Tibial artery (tissue), 4 donors: ENCODE measurements at regions not wholly inside any gene's neighbourhood (a gene's known extent, or its start where the extent isn't known, plus 50 kb on each side); places are given as distances from the start of the nearest gene placed in this dataset.
A peak's percentile ranks its signal among the peaks of the same experiment; 100 is the strongest.
"Not testable (repeated sequence)": the region's sequence is repeated elsewhere in the genome, so short reads cannot be mapped to it uniquely, and the experiment has no call there.

Experiments
- DNase-seq, 2 donors: peaks; one replicate each; pipeline ENCODE4 v3.0.0-alpha.2; 2019
- H3K27ac ChIP-seq, 2 donors: fragments of 200-600 bp; sonication (generic) in 1 of 2; 1 replicate in 1 of 2; 2 replicates in 1 of 2; pipeline ENCODE4 v1.5.1; 2018 to 2019; ENCODE audit warnings: mild to moderate bottlenecking in 1 of 2
- H3K27me3 ChIP-seq, 2 donors: fragments of 200-600 bp; sonication (generic) in 1 of 2; one replicate each; pipeline versions ENCODE4 v1.5.1 to v1.6.0; 2016 to 2019
- H3K36me3 ChIP-seq, 3 donors: fragments of 200-600 bp; sonication (generic) in 2 of 3; one replicate each; pipeline ENCODE4 v1.5.1; 2016 to 2019; ENCODE audit warnings: mild to moderate bottlenecking in 2 of 3
- H3K4me1 ChIP-seq, 4 donors: fragments of 200-600 bp; sonication (generic) in 2 of 4; 1 replicate in 3 of 4; 2 replicates in 1 of 4; pipeline ENCODE4 v1.5.1; 2016 to 2019
- H3K4me3 ChIP-seq, 2 donors: fragments of 200-600 bp; sonication (generic) in 1 of 2; 1 replicate in 1 of 2; 2 replicates in 1 of 2; pipeline ENCODE4 v1.5.1; 2018 to 2019; ENCODE audit warnings: mild to moderate bottlenecking in 2 of 2
- H3K9me3 ChIP-seq, 3 donors: fragments of 200-600 bp; sonication (generic) in 1 of 3; one replicate each; pipeline ENCODE4 v1.5.1; 2016 to 2019
- intact Hi-C: fragments of 100-400 bp; cut with DNase I; formaldehyde crosslinking; loops from one replicate; pipeline ENCODE4 v1.15.0; 2023; ENCODE audit warnings: low total_unique reads

DNA sequence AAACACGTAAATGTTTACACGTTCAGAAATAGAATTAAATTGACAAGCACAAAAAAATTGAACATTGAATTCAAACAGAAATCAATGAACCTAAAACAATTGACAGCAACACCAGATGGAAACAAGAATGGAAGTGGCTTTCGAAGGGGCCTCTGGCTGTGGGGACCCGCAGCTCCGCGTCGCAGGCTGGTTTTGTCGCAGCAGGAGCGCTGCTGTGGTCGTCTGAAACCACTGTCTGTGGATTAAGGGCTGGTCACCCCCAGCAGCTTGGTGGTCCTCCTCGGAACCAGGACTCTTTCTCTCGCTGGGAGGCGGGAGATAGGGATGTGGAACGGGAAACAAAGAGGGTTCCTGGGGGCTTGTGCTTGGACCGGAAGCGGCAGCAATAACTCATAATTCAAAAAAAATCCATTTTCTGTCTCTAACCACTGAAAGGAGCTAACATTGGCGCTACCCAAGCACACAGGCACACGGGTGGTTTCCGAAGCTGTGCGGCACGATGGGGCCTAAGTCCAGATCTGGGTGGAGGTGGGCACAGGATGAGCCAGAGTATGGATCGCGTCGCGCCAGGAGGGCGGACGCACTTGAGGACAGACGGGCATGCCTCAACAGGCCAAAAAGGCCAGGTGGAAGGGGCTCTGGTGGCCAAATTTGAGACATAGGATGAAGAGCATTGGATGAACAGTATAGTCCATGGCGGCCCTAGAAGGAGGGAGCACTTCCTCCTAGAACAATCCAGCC, 346.0 kb downstream of the CNTNAP3B start:
- DNase-seq, H3K27me3 ChIP-seq, H3K27ac ChIP-seq, H3K9me3 ChIP-seq, H3K36me3 ChIP-seq, H3K4me1 ChIP-seq, H3K4me3 ChIP-seq, intact Hi-C loops: not testable (repeated sequence)

DNA sequence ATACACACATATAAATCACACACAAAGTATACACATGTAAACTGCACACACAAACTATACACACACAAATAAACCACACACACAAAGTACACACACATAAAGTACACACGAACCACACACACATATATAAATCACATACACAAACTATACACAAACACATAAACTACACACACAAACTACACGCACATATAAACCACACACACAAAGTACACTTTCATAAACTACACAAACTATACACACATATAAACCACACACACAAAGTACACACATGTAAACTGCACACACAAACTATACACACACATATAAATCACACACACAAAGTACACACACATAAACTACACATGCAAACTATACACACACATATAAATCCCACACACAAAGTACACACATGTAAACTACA, 347.3 kb downstream of the CNTNAP3B start:
- H3K36me3 ChIP-seq, H3K4me3 ChIP-seq, H3K27ac ChIP-seq, H3K4me1 ChIP-seq, DNase-seq, H3K27me3 ChIP-seq, intact Hi-C loops, H3K9me3 ChIP-seq: not testable (repeated sequence)

GRCh38 chr9:41779897-41780406, 349.3 kb downstream of the CNTNAP3B start:
- H3K36me3 ChIP-seq, DNase-seq, H3K27ac ChIP-seq, intact Hi-C loops, H3K4me3 ChIP-seq, H3K27me3 ChIP-seq, H3K4me1 ChIP-seq, H3K9me3 ChIP-seq: not testable (repeated sequence)

DNA sequence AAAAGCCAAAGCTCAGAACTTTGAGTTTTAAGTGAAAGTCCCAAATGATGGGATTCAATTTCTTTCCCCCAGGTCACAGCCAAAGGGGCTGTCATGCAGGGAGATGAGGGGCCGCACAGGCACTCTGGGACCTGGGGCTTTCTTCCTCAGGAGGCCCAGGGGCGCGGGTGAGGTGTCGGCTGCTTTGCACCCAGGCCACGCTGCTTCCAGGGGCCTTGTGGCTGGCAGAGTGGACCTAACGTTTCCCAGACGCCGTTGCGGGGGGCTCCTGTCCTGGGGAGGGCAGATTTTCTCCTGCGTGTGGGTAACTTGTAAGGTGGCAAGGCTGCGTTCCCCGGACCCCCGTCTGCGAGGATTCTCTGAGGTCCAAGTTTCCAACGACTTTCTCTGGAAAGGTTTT, 350.0 kb downstream of the CNTNAP3B start:
- intact Hi-C loops, H3K27ac ChIP-seq, H3K4me3 ChIP-seq, DNase-seq, H3K27me3 ChIP-seq, H3K4me1 ChIP-seq, H3K9me3 ChIP-seq, H3K36me3 ChIP-seq: not testable (repeated sequence)

- intact Hi-C loops, result not testable (repeated sequence)
Observed at GRCh38 chr9:41778535-41779071, 350.6 kb downstream of the CNTNAP3B start.

DNA sequence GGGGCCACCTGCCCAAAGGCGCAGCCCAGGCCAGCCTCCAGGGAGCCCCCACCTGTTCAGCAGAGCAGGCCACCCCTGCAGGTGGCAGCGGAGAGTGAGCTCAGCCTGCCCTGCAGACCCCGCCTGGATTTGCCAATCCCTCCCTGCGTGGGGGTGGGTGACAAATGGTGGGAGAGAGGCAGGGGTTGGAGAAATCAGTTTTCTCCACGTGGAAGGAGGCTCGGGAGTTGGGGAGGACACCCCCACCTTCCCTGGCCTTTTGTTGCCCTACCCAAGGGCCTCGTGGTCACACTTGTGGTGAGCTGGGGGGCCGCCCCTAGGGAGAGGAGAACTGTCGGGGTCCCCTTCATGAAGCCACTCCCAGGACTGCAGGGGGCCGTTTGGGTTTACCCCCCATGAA, 351.7 kb downstream of the CNTNAP3B start:
- DNase-seq, intact Hi-C loops: not testable (repeated sequence)

More at GRCh38 chr9:41778535-41779071, 350.6 kb downstream of the CNTNAP3B start:
- not testable (repeated sequence) for H3K27me3 ChIP-seq, H3K27ac ChIP-seq, H3K4me1 ChIP-seq, H3K4me3 ChIP-seq, H3K36me3 ChIP-seq, H3K9me3 ChIP-seq, DNase-seq

GRCh38 chr9:41772541-41772940, 356.7 kb downstream of the CNTNAP3B start:
- H3K27me3 ChIP-seq, H3K9me3 ChIP-seq, H3K36me3 ChIP-seq, H3K4me3 ChIP-seq, DNase-seq, H3K4me1 ChIP-seq, H3K27ac ChIP-seq, intact Hi-C loops: not testable (repeated sequence)

More for the DNA sequence above, 351.7 kb downstream of the CNTNAP3B start:
- not testable (repeated sequence) for H3K4me3 ChIP-seq, H3K4me1 ChIP-seq, H3K27me3 ChIP-seq, H3K27ac ChIP-seq, H3K36me3 ChIP-seq, H3K9me3 ChIP-seq

- H3K4me3 ChIP-seq, H3K9me3 ChIP-seq, H3K4me1 ChIP-seq, H3K27ac ChIP-seq, DNase-seq, intact Hi-C loops, H3K27me3 ChIP-seq, H3K36me3 ChIP-seq: not testable (repeated sequence)
Observed at GRCh38 chr9:41771693-41772092, 357.5 kb downstream of the CNTNAP3B start.

DNA sequence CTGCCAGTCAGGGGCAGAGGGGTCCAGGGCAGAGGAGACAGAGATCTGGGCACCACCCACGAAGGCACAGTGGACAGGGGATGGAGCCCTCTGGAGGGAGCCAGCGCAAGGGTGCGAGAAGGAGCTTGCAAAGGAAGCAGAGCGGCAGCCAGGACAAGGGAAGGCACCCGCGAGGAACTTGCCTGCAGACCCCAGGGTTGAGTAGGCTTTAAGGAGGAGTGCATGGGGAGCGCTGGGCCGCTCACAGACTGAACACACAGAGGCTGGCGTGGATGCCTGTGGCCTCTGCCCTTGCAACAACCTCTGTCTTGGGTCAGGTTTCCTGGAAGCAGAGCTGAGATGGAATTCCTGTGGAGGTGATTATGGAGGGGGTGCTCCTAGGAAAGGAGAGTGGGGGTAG, 374.4 kb downstream of the CNTNAP3B start:
- intact Hi-C loops, DNase-seq, H3K27me3 ChIP-seq, H3K4me1 ChIP-seq, H3K36me3 ChIP-seq, H3K9me3 ChIP-seq, H3K4me3 ChIP-seq, H3K27ac ChIP-seq: not testable (repeated sequence)

GRCh38 chr9:41754403-41754802, 374.8 kb downstream of the CNTNAP3B start:
- H3K36me3 ChIP-seq, H3K4me1 ChIP-seq, H3K27me3 ChIP-seq, H3K9me3 ChIP-seq, intact Hi-C loops, H3K27ac ChIP-seq, H3K4me3 ChIP-seq: not testable (repeated sequence)
- DNase-seq, result peak in 1 of 2 donors; percentile 57

DNA sequence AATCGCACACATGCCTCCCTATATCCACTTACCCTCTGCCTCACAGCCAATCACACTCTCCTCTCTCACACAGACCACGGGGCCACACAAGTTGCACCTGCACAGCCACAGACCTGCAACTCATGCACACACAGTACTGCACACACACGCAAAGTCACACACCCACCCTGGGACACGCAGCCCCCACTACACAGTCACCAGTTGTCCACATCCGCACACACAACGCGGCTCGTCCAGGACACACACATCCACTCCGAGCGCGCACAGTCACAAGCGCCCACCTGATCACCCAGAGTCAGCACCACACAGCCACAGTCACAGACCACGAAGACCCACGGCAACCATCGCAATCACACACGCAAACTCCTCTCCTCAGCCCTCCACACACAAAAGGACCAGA, 387.3 kb downstream of the CNTNAP3B start:
- H3K36me3 ChIP-seq, intact Hi-C loops, H3K4me1 ChIP-seq, H3K27me3 ChIP-seq, DNase-seq, H3K9me3 ChIP-seq, H3K4me3 ChIP-seq, H3K27ac ChIP-seq: not testable (repeated sequence)

DNA sequence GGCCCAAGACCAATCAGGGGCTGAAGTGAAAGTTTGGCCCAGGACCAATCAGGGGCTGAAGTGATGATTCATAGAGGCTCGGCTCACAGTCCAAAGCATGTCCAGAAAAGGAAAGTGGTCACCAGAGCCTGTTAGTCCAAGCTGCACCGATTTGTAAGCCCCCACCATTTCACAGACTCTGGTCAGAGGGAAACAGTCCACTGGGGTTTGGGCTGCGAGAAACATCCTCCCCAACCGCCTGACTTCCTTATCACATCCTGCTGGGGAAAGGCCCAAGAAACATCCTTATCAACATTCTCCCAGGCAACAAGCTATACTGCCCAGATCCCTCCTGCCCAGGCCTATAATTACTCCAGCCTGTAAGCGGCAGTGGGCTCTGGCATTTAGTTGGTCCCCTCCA, 388.1 kb downstream of the CNTNAP3B start:
- Histone ChIP-seq H3K4me3 (peak overlapping the region in 1 of 2 donors; percentile 16), H3K27ac (peak overlapping the region in 1 of 2 donors; percentile 51)
- intact Hi-C loops, H3K4me1 ChIP-seq, H3K9me3 ChIP-seq, H3K27me3 ChIP-seq, H3K36me3 ChIP-seq: not testable (repeated sequence)
- peak; percentile 56 to 69 for DNase-seq

- intact Hi-C loops, H3K9me3 ChIP-seq, H3K27me3 ChIP-seq, H3K27ac ChIP-seq, H3K36me3 ChIP-seq, H3K4me1 ChIP-seq, H3K4me3 ChIP-seq, DNase-seq: not testable (repeated sequence)
Observed at GRCh38 chr9:41738681-41739080, 390.5 kb downstream of the CNTNAP3B start.

DNA sequence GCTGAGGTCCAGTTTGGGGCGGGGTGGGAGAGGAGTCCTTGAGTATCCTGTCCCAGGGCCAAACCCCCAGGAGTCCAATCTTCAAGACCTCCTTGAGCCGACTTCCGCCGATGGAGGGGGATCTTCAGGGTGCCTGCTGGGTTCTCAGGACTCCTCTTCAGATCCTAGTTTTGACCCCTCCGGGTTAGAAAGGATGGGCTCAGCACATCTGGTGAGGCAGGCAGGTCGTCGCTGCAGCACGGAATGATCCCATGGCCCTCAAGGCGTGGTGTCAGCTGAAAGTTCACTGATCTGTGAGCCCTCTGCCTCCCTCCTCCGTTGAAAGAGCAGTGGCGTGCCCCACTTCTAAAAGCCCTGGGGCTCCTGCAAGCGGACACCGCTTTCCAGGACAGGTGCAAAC, 430.0 kb downstream of the CNTNAP3B start:
- intact Hi-C loops, H3K4me3 ChIP-seq, H3K27me3 ChIP-seq, H3K36me3 ChIP-seq, DNase-seq, H3K4me1 ChIP-seq, H3K27ac ChIP-seq, H3K9me3 ChIP-seq: not testable (repeated sequence)

DNA sequence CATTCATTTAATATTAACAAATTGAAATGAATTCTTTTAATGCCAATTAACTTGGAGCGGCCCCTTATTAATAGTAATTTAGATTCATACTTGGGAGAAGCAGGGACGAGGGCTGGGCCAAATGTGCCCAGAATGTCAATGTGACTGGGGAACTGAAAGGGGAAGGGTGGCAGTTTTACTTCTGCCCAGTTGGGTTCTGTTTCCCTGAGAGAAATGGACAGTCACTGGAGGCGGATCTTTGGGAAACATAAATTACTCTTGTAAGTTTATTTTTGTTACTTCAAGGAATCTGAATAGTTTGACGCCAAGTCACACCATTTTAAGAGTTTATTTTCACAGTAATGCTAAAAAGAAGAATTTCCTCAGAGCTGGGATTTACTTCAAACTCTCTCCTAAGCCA, 432.1 kb downstream of the CNTNAP3B start:
- H3K4me3 ChIP-seq, H3K27me3 ChIP-seq, H3K4me1 ChIP-seq, DNase-seq, H3K36me3 ChIP-seq, H3K9me3 ChIP-seq, intact Hi-C loops: not testable (repeated sequence)
- peak overlapping the region; percentile 71 to 73 for H3K27ac ChIP-seq
